HepG2 (cell line): ENCODE measurements at regions not wholly inside any gene's neighbourhood (a gene's known extent, or its start where the extent isn't known, plus 50 kb on each side); places are given as distances from the start of the nearest gene placed in this dataset.
A peak's percentile ranks its signal among the peaks of the same experiment; 100 is the strongest.

Experiments used
- ATAC-seq: fragments of 200-7000 bp; cut with Tn5 transposase; 3 replicates; pipeline ENCODE4 v1.9.1; 2020; ENCODE audit warnings: mild to moderate bottlenecking, moderate library complexity
- BruUV-seq: library from RNA; stranded (reverse); fragments of 400-500 nt; replicated peaks from 2 replicates; lab custom pipeline; 2021; lab: Mats Ljungman, UMichigan
- CTCF ChIA-PET: fragments of 300-600 bp; formaldehyde crosslinking; extraction: SDS; loops from one replicate; lab custom pipeline; 2021; ENCODE audit warnings: low total read pairs, inconsistent platforms, low intra/inter-chr PET ratio; lab: Yijun Ruan, JAX
- POLR2A ChIA-PET: fragments of 350-600 bp; sonication (Branson Sonifier 250); formaldehyde crosslinking; loops from one replicate; lab custom pipeline; 2020; ENCODE audit warnings: antibody characterized with exemption, inconsistent platforms; lab: Yijun Ruan, JAX
- DNase-seq: peaks from one replicate; pipeline ENCODE4 v3.0.0-alpha.2; 2015; ENCODE audit warnings: low spot score
- FAIRE-seq: peaks from 3 replicates; lab custom pipeline; 2011; peaks lifted over from hg19 to GRCh38; lab: Jason Lieb, UNC
- H2AFZ ChIP-seq: one replicate; pipeline ENCODE4 v1.6.1; 2011; ENCODE audit warnings: low read length, inconsistent platforms
- H3K27ac ChIP-seq: fragments of 300-600 bp; 3 replicates; pipeline ENCODE4 v1.8.0; 2011; ENCODE audit warnings: mixed run types, mild to moderate bottlenecking, mixed read lengths, low read length, inconsistent platforms; ENCODE audit not compliant: insufficient read depth; ENCODE audit errors: extremely low read length
- H3K27me3 ChIP-seq, 2 experiments: fragments of 200-600 bp in 1 of 2; 2 replicates in 1 of 2; 3 replicates in 1 of 2; pipeline versions ENCODE4 v1.6.0 to v1.8.0; 2011; ENCODE audit warnings: low read length in 2 of 2, mild to moderate bottlenecking in 2 of 2, moderate library complexity in 2 of 2, inconsistent platforms in 1 of 2; ENCODE audit not compliant: insufficient read depth in 2 of 2, control insufficient read depth in 1 of 2
- H3K36me3 ChIP-seq, 2 experiments: fragments of 200-600 bp in 1 of 2; replicated peaks in 1 of 2; 2 replicates in 1 of 2; 3 replicates in 1 of 2; pipeline versions ENCODE4 v1.5.1 to v1.8.0; 2011; ENCODE audit warnings: low read length in 2 of 2, inconsistent platforms in 1 of 2; ENCODE audit not compliant: insufficient read depth in 2 of 2, control insufficient read depth in 1 of 2
- H3K4me1 ChIP-seq: 2 replicates; pipeline ENCODE4 v1.5.1; 2012; ENCODE audit warnings: low read length, inconsistent platforms; ENCODE audit not compliant: insufficient read depth
- H3K4me2 ChIP-seq: 2 replicates; pipeline ENCODE4 v1.6.0; 2011; ENCODE audit warnings: low read depth, low read length, inconsistent platforms
- H3K4me3 ChIP-seq, 3 experiments: fragments of 200-600 bp in 1 of 3; sonication (generic), shearing (Covaris generic) in 1 of 3; replicated peaks in 1 of 3; 2 replicates each; pipeline ENCODE4 v1.5.1; 2011 to 2016; ENCODE audit warnings: low read length in 3 of 3, inconsistent platforms in 2 of 3, low read depth in 2 of 3, mild to moderate bottlenecking in 2 of 3, control low read depth in 1 of 3, mixed read lengths in 1 of 3; ENCODE audit not compliant: insufficient read depth in 1 of 3
- H3K79me2 ChIP-seq: one replicate; pipeline ENCODE4 v1.6.1; 2011; ENCODE audit warnings: low read length, inconsistent platforms; ENCODE audit not compliant: insufficient read depth
- H3K9ac ChIP-seq: 2 replicates; pipeline ENCODE4 v1.6.0; 2011; ENCODE audit warnings: mild to moderate bottlenecking, low read depth, low read length, inconsistent platforms; ENCODE audit not compliant: insufficient read depth
- H3K9me3 ChIP-seq: 2 replicates; pipeline ENCODE4 v1.5.1; 2012; ENCODE audit warnings: mild to moderate bottlenecking, low read length
- H4K20me1 ChIP-seq: 2 replicates; pipeline ENCODE4 v1.6.0; 2011; ENCODE audit warnings: inconsistent platforms, mild to moderate bottlenecking, low read length, moderate library complexity; ENCODE audit not compliant: insufficient read depth
- CEBPG ChIP-seq: IDR thresholded peaks from 2 replicates; pipeline ENCODE4 v1.6.1; 2016
- DR1 ChIP-seq: sonication (generic); formaldehyde crosslinking; IDR thresholded peaks from 2 replicates; pipeline ENCODE4 v1.8.0; 2021; ENCODE audit warnings: mild to moderate bottlenecking, missing genetic modification reagents, inconsistent platforms
- IKZF1 ChIP-seq: fragments of 450-650 bp; IDR thresholded peaks from 2 replicates; pipeline ENCODE4 v1.7.1; 2016
- IRF2 ChIP-seq: IDR thresholded peaks from 2 replicates; pipeline ENCODE4 v1.6.1; 2018; ENCODE audit warnings: missing genetic modification reagents, missing compliant biosample characterization
- KDM4B ChIP-seq: sonication (generic); formaldehyde crosslinking; IDR thresholded peaks from 2 replicates; pipeline ENCODE4 v1.4.0; 2020; ENCODE audit warnings: missing genetic modification reagents
- MAFK ChIP-seq, 2 experiments: IDR thresholded peaks in 1 of 2; conservative IDR thresholded peaks in 1 of 2; 2 replicates each; pipeline ENCODE4 v1.6.1; 2011; ENCODE audit warnings: improper control_type of control experiment in 2 of 2, low read length in 2 of 2
- NFYC ChIP-seq: IDR thresholded peaks from 2 replicates; pipeline ENCODE4 v1.6.1; 2016; ENCODE audit warnings: missing genetic modification reagents, missing compliant biosample characterization
- ZNF20 ChIP-seq: sonication (generic); formaldehyde crosslinking; IDR thresholded peaks from 2 replicates; pipeline ENCODE4 v1.4.0; 2020; ENCODE audit warnings: mild to moderate bottlenecking, moderate library complexity, missing genetic modification reagents
- ZNF282 ChIP-seq: fragments of 450-650 bp; IDR thresholded peaks from 2 replicates; pipeline ENCODE4 v1.6.1; 2018; ENCODE audit not compliant: partially characterized antibody
- ZNF460 ChIP-seq: sonication (generic); formaldehyde crosslinking; IDR thresholded peaks from 2 replicates; pipeline ENCODE4 v1.5.1; 2020; ENCODE audit warnings: missing genetic modification reagents, mild to moderate bottlenecking, borderline replicate concordance
- ZNF552 ChIP-seq: sonication (generic); formaldehyde crosslinking; IDR thresholded peaks from 2 replicates; pipeline ENCODE4 v1.9.0; 2022; ENCODE audit warnings: missing genetic modification reagents, mild to moderate bottlenecking, borderline replicate concordance
- ZNF83 ChIP-seq: sonication (generic); formaldehyde crosslinking; IDR thresholded peaks from 2 replicates; pipeline ENCODE4 v1.4.0; 2020; ENCODE audit warnings: missing genetic modification reagents, mild to moderate bottlenecking, borderline replicate concordance
- ZNF839 ChIP-seq: sonication (generic); formaldehyde crosslinking; IDR thresholded peaks from 2 replicates; pipeline ENCODE4 v1.4.0; 2020; ENCODE audit warnings: missing genetic modification reagents, mild to moderate bottlenecking, borderline replicate concordance
- WGBS: methylation state at CpG from one replicate; pipeline ENCODE4 v1.1.6; 2017; ENCODE audit warnings: low lambda C conversion rate; 5-methylcytosine and 5-hydroxymethylcytosine counted together
- in situ Hi-C: cut with HindIII; loops from 2 replicates; pipeline ENCODE4 v1.10.0; 2017; ENCODE audit warnings: low pct_unique_long_range_greater_than_20kb; ENCODE audit not compliant: extremely low pct_ligation_motif_present
- intact Hi-C: fragments of 100-400 bp; cut with micrococcal nuclease; formaldehyde crosslinking; loops from one replicate; pipeline ENCODE4 v1.10.0; 2022; ENCODE audit not compliant: unreplicated experiment
- TF ChIP-seq, protein P1 (sequence below): sonication (generic); formaldehyde crosslinking; IDR thresholded peaks from 2 replicates; pipeline ENCODE4 v1.4.0; 2020; ENCODE audit warnings: missing genetic modification reagents
- TF ChIP-seq, protein P2 (sequence below): sonication (generic); formaldehyde crosslinking; IDR thresholded peaks from 2 replicates; pipeline ENCODE4 v1.4.0; 2020; ENCODE audit warnings: missing genetic modification reagents, borderline replicate concordance
- TF ChIP-seq, protein P3 (sequence below): sonication (generic); formaldehyde crosslinking; IDR thresholded peaks from 2 replicates; pipeline ENCODE4 v1.5.0; 2020; ENCODE audit warnings: missing genetic modification reagents
- TF ChIP-seq, protein P4 (sequence below): sonication (generic); formaldehyde crosslinking; conservative IDR thresholded peaks from 2 replicates; pipeline ENCODE4 v1.8.0; 2022; ENCODE audit warnings: missing genetic modification reagents

DNA sequence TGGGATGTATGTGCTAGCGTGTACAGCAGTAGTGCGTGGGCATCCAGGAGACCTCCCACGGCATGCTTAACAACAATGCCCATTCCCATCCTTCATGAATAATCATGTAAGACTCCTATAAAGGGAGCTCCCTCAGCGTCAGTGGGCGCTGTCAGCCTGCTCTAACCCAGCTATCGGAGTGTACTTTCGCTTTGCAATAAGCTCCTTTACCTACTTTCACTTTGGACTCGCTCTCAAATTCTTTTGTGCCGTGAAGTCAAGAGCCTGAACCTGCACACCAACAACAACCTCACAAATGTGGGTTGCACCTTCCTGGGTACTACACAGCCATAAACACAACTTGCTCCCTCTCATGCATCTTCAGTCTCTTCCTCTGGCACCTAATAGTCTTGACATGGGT is 114.8 kb upstream of the PAXBP1 start:
- Histone ChIP-seq H3K36me3 (no peaks in the 10 kb centered on the region), H3K79me2 (no peaks in the 10 kb centered on the region), H3K9ac (no peak overlapping the region), H3K4me1 (peaks cover 5% of the 10 kb centered on the region; the same call in 1 of the 2 replicates), H2AFZ (peak overlapping the region; percentile 32), H3K4me3 (peak overlapping the region; percentile 33 to 55 (median 45); a peak in 5 of 6 replicates), H3K4me2 (peak overlapping the region; percentile 72), H4K20me1 (no peaks in the 10 kb centered on the region), H3K27ac (no peak overlapping the region), H3K27me3 (peaks cover 3 to 25% of the 10 kb centered on the region in 2 experiments; a peak in 3 of 5 replicates), H3K9me3 (no peaks in the 10 kb centered on the region)
- intact Hi-C loops = no loop called here
- no peak for TF ChIP-seq CEBPG (CRISPR knock-in tag)
- TF ChIP-seq ZNF552 (CRISPR knock-in tag) = no peak
- TF ChIP-seq ZNF460 (CRISPR knock-in tag) = no peak
- peak; percentile 100 for TF ChIP-seq ZNF20 (CRISPR knock-in tag)
- peak; percentile 38; the same call in 1 of the 2 replicates for TF ChIP-seq IRF2 (CRISPR knock-in tag)
- TF ChIP-seq NFYC (CRISPR knock-in tag) = no peak
- TF ChIP-seq ZNF839 (CRISPR knock-in tag) = no peak
- no peak for TF ChIP-seq MAFK (conservative IDR thresholded peaks at IDR 0.05 in 1 of 2, IDR thresholded peaks at IDR 0.05 in 1 of 2; ENCODE audit: low read length in 2 of 2)
- TF ChIP-seq DR1 = no peak
- TF ChIP-seq, protein P1, sequence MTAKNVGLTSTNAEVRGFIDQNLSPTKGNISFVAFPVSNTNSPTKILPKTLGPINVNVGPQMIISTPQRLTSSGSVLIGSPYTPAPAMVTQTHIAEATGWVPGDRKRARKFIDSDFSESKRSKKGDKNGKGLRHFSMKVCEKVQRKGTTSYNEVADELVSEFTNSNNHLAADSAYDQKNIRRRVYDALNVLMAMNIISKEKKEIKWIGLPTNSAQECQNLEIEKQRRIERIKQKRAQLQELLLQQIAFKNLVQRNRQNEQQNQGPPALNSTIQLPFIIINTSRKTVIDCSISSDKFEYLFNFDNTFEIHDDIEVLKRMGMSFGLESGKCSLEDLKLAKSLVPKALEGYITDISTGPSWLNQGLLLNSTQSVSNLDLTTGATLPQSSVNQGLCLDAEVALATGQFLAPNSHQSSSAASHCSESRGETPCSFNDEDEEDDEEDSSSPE = no peak
- TF ChIP-seq, protein P2, sequence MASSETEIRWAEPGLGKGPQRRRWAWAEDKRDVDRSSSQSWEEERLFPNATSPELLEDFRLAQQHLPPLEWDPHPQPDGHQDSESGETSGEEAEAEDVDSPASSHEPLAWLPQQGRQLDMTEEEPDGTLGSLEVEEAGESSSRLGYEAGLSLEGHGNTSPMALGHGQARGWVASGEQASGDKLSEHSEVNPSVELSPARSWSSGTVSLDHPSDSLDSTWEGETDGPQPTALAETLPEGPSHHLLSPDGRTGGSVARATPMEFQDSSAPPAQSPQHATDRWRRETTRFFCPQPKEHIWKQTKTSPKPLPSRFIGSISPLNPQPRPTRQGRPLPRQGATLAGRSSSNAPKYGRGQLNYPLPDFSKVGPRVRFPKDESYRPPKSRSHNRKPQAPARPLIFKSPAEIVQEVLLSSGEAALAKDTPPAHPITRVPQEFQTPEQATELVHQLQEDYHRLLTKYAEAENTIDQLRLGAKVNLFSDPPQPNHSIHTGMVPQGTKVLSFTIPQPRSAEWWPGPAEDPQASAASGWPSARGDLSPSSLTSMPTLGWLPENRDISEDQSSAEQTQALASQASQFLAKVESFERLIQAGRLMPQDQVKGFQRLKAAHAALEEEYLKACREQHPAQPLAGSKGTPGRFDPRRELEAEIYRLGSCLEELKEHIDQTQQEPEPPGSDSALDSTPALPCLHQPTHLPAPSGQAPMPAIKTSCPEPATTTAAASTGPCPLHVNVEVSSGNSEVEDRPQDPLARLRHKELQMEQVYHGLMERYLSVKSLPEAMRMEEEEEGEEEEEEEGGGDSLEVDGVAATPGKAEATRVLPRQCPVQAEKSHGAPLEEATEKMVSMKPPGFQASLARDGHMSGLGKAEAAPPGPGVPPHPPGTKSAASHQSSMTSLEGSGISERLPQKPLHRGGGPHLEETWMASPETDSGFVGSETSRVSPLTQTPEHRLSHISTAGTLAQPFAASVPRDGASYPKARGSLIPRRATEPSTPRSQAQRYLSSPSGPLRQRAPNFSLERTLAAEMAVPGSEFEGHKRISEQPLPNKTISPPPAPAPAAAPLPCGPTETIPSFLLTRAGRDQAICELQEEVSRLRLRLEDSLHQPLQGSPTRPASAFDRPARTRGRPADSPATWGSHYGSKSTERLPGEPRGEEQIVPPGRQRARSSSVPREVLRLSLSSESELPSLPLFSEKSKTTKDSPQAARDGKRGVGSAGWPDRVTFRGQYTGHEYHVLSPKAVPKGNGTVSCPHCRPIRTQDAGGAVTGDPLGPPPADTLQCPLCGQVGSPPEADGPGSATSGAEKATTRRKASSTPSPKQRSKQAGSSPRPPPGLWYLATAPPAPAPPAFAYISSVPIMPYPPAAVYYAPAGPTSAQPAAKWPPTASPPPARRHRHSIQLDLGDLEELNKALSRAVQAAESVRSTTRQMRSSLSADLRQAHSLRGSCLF (CRISPR knock-in tag) = no peak
- TF ChIP-seq, protein P3, sequence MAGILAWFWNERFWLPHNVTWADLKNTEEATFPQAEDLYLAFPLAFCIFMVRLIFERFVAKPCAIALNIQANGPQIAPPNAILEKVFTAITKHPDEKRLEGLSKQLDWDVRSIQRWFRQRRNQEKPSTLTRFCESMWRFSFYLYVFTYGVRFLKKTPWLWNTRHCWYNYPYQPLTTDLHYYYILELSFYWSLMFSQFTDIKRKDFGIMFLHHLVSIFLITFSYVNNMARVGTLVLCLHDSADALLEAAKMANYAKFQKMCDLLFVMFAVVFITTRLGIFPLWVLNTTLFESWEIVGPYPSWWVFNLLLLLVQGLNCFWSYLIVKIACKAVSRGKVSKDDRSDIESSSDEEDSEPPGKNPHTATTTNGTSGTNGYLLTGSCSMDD (CRISPR knock-in tag) = no peak
- no peak for TF ChIP-seq ZNF282
- TF ChIP-seq KDM4B (CRISPR knock-in tag) = no peak
- TF ChIP-seq, protein P4, sequence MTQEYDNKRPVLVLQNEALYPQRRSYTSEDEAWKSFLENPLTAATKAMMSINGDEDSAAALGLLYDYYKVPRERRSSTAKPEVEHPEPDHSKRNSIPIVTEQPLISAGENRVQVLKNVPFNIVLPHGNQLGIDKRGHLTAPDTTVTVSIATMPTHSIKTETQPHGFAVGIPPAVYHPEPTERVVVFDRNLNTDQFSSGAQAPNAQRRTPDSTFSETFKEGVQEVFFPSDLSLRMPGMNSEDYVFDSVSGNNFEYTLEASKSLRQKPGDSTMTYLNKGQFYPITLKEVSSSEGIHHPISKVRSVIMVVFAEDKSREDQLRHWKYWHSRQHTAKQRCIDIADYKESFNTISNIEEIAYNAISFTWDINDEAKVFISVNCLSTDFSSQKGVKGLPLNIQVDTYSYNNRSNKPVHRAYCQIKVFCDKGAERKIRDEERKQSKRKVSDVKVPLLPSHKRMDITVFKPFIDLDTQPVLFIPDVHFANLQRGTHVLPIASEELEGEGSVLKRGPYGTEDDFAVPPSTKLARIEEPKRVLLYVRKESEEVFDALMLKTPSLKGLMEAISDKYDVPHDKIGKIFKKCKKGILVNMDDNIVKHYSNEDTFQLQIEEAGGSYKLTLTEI (CRISPR knock-in tag) = no peak
- TF ChIP-seq IKZF1 = no peak
- no peak for TF ChIP-seq ZNF83 (CRISPR knock-in tag)
- ATAC-seq (peak; percentile 88), FAIRE-seq (no peak), DNase-seq (peak; percentile 7)
- ChIA-PET POLR2A (no interaction called here), CTCF (no interaction called here)
- BruUV-seq = no TSS peak
- WGBS = 4% methylated on average over 7 of the region's 9 CpGs
- in situ Hi-C loops = no loop called here
